Ishikawa (cell line): ENCODE measurements at regions not wholly inside any gene's neighbourhood (a gene's known extent, or its start where the extent isn't known, plus 50 kb on each side); places are given as distances from the start of the nearest gene placed in this dataset.

Experiments
- CEBPB ChIP-seq: IDR thresholded peaks from 2 replicates; pipeline ENCODE4 v1.6.1; 2012
- CREB1 ChIP-seq: IDR thresholded peaks from 2 replicates; pipeline ENCODE4 v1.6.1; 2012; ENCODE audit warnings: low read depth
- EGR1 ChIP-seq: IDR thresholded peaks from 2 replicates; pipeline ENCODE4 v1.6.1; 2012
- EP300 ChIP-seq: IDR thresholded peaks from 2 replicates; pipeline ENCODE4 v1.6.1; 2012; ENCODE audit warnings: borderline replicate concordance
- NFIC ChIP-seq: IDR thresholded peaks from 2 replicates; pipeline ENCODE4 v1.6.1; 2012
- RAD21 ChIP-seq: IDR thresholded peaks from 2 replicates; pipeline ENCODE4 v1.6.1; 2012; ENCODE audit warnings: low read depth
- TAF1 ChIP-seq: IDR thresholded peaks from 2 replicates; pipeline ENCODE4 v1.6.1; 2012; ENCODE audit warnings: low read depth, mild to moderate bottlenecking
- TCF12 ChIP-seq: IDR thresholded peaks from 2 replicates; pipeline ENCODE4 v1.6.1; 2012; ENCODE audit warnings: low read depth
- TEAD4 ChIP-seq: IDR thresholded peaks from 2 replicates; pipeline ENCODE4 v1.6.1; 2012
- YY1 ChIP-seq: IDR thresholded peaks from 2 replicates; pipeline ENCODE4 v1.6.1; 2012; ENCODE audit warnings: low read depth
- ZBTB7A ChIP-seq: IDR thresholded peaks from 2 replicates; pipeline ENCODE4 v1.6.1; 2012; ENCODE audit warnings: low read depth
- TF ChIP-seq, protein P1 (sequence below): IDR thresholded peaks from 2 replicates; pipeline ENCODE4 v1.6.1; 2012; ENCODE audit warnings: low read depth, mild to moderate bottlenecking
- TF ChIP-seq, protein P2 (sequence below): IDR thresholded peaks from 2 replicates; pipeline ENCODE4 v1.6.1; 2012

DNA sequence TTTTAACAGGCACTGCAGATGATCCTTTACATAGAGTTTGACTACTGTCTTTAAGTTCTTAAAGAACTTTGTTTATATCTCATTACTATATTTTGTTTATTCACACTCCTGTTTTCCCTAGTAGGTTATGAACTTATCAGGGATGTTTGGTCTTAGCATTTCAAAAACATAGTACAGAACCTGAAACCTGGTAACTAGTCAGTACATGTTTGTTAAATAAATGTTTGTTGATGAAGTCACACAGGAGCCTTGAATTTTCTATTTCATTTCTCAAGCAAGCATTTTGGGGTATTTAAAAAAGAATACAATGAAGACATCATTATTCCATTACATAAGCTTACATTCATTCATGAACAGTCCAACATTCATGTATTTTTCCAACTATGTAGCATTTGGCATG, 280.3 kb upstream of the ZSWIM2 start:
- TF ChIP-seq, protein P1, sequence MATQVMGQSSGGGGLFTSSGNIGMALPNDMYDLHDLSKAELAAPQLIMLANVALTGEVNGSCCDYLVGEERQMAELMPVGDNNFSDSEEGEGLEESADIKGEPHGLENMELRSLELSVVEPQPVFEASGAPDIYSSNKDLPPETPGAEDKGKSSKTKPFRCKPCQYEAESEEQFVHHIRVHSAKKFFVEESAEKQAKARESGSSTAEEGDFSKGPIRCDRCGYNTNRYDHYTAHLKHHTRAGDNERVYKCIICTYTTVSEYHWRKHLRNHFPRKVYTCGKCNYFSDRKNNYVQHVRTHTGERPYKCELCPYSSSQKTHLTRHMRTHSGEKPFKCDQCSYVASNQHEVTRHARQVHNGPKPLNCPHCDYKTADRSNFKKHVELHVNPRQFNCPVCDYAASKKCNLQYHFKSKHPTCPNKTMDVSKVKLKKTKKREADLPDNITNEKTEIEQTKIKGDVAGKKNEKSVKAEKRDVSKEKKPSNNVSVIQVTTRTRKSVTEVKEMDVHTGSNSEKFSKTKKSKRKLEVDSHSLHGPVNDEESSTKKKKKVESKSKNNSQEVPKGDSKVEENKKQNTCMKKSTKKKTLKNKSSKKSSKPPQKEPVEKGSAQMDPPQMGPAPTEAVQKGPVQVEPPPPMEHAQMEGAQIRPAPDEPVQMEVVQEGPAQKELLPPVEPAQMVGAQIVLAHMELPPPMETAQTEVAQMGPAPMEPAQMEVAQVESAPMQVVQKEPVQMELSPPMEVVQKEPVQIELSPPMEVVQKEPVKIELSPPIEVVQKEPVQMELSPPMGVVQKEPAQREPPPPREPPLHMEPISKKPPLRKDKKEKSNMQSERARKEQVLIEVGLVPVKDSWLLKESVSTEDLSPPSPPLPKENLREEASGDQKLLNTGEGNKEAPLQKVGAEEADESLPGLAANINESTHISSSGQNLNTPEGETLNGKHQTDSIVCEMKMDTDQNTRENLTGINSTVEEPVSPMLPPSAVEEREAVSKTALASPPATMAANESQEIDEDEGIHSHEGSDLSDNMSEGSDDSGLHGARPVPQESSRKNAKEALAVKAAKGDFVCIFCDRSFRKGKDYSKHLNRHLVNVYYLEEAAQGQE: no peak
- TF ChIP-seq CEBPB: no peak
- TF ChIP-seq EGR1: no peak
- no peak for TF ChIP-seq TAF1
- TF ChIP-seq NFIC: no peak
- no peak for TF ChIP-seq YY1
- TF ChIP-seq ZBTB7A: no peak
- TF ChIP-seq, protein P2, sequence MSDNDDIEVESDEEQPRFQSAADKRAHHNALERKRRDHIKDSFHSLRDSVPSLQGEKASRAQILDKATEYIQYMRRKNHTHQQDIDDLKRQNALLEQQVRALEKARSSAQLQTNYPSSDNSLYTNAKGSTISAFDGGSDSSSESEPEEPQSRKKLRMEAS: no peak
- no peak for TF ChIP-seq RAD21
- no peak for TF ChIP-seq TEAD4
- no peak for TF ChIP-seq TCF12
- no peak for TF ChIP-seq CREB1
- no peak for TF ChIP-seq EP300
